ENCODE measurements at regions not wholly inside any gene's neighbourhood (a gene's known extent, or its start where the extent isn't known, plus 50 kb on each side); places are given as distances from the start of the nearest gene placed in this dataset.

- Mint-ChIP-seq H3K36me3 (ENCODE audit: unreplicated experiment) (no peaks in the 10 kb centered on the region), H3K4me1 (ENCODE audit: unreplicated experiment) (no peaks in the 10 kb centered on the region), H3K27ac (ENCODE audit: unreplicated experiment) (no peak overlapping the region), H3K27me3 (ENCODE audit: unreplicated experiment) (peaks cover 5% of the 10 kb centered on the region), H3K9me3 (ENCODE audit: unreplicated experiment) (no peaks in the 10 kb centered on the region), H3K4me3 (ENCODE audit: unreplicated experiment) (no peak overlapping the region)
- TF ChIP-seq, protein P1, sequence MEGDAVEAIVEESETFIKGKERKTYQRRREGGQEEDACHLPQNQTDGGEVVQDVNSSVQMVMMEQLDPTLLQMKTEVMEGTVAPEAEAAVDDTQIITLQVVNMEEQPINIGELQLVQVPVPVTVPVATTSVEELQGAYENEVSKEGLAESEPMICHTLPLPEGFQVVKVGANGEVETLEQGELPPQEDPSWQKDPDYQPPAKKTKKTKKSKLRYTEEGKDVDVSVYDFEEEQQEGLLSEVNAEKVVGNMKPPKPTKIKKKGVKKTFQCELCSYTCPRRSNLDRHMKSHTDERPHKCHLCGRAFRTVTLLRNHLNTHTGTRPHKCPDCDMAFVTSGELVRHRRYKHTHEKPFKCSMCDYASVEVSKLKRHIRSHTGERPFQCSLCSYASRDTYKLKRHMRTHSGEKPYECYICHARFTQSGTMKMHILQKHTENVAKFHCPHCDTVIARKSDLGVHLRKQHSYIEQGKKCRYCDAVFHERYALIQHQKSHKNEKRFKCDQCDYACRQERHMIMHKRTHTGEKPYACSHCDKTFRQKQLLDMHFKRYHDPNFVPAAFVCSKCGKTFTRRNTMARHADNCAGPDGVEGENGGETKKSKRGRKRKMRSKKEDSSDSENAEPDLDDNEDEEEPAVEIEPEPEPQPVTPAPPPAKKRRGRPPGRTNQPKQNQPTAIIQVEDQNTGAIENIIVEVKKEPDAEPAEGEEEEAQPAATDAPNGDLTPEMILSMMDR (IDR thresholded peaks at IDR 0.05), result no peak
- no peak for DNase-seq (ENCODE audit: extremely low spot score, unreplicated experiment)
Measured at GRCh38 chr6:49264496-49264895, 198.6 kb downstream of the MMUT start.

DNA sequence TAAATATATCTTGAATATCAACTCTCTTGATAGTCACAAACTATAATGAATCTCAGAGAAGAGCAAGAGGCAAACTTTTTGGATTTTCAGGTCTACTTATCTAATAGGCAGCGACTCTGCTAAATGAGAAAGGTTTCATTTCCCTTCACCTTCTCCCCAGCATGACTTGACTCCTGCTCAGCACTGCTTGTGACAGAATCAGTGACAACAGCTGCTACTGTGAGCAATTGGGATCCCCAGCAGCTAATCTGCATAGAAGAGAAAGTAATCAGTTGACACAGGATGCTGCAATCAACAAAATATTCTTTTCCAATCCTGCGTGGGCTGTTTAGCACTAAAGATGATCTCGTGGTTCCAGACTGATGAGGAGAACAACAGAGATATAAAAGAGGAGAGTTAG lies 205.5 kb downstream of the MMUT start:
- Mint-ChIP-seq H3K4me3 (ENCODE audit: unreplicated experiment) (no peak overlapping the region), H3K27me3 (ENCODE audit: unreplicated experiment) (no peaks in the 10 kb centered on the region), H3K27ac (ENCODE audit: unreplicated experiment) (no peak overlapping the region), H3K9me3 (ENCODE audit: unreplicated experiment) (no peaks in the 10 kb centered on the region), H3K36me3 (ENCODE audit: unreplicated experiment) (no peaks in the 10 kb centered on the region), H3K4me1 (ENCODE audit: unreplicated experiment) (no peaks in the 10 kb centered on the region)
- no peak for DNase-seq (ENCODE audit: extremely low spot score, unreplicated experiment)
- TF ChIP-seq, protein P1 (IDR thresholded peaks at IDR 0.05), result no peak

DNA sequence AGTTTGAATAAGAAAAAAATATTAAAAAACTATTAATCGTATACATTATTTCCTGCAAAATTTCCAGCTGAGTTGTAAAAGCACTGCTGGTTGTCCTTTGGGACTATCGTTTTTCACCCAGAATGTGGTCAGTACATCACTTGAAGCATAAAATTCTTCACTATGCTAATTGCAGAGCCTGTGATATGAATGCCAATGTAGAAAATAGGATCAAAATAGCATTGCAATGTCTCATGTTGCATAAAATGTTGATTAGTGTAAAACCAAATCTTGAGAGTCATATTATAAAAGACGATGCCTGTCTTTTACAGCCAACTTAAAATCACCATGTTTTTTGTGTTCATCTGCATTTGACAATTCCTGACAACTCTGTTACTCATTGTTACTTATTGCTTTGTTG lies 207.7 kb downstream of the MMUT start:
- H3K4me1 Mint-ChIP-seq (ENCODE audit: unreplicated experiment), result no peaks in the 10 kb centered on the region
- TF ChIP-seq, protein P1 (IDR thresholded peaks at IDR 0.05), result no peak

GRCh38 chr6:49252901-49253300 lies 210.2 kb downstream of the MMUT start:
- Mint-ChIP-seq H3K4me1 (ENCODE audit: unreplicated experiment) (no peaks in the 10 kb centered on the region), H3K27ac (ENCODE audit: unreplicated experiment) (no peak overlapping the region), H3K27me3 (ENCODE audit: unreplicated experiment) (no peaks in the 10 kb centered on the region), H3K9me3 (ENCODE audit: unreplicated experiment) (no peaks in the 10 kb centered on the region), H3K4me3 (ENCODE audit: unreplicated experiment) (no peak overlapping the region), H3K36me3 (ENCODE audit: unreplicated experiment) (no peaks in the 10 kb centered on the region)
- TF ChIP-seq, protein P1 (IDR thresholded peaks at IDR 0.05), result no peak
- DNase-seq (ENCODE audit: extremely low spot score, unreplicated experiment), result no peak

More for the DNA sequence above, 207.7 kb downstream of the MMUT start:
- Mint-ChIP-seq H3K36me3 (ENCODE audit: unreplicated experiment) (no peaks in the 10 kb centered on the region), H3K4me3 (ENCODE audit: unreplicated experiment) (no peak overlapping the region), H3K9me3 (ENCODE audit: unreplicated experiment) (no peaks in the 10 kb centered on the region), H3K27ac (ENCODE audit: unreplicated experiment) (no peak overlapping the region), H3K27me3 (ENCODE audit: unreplicated experiment) (no peaks in the 10 kb centered on the region)
- DNase-seq (ENCODE audit: extremely low spot score, unreplicated experiment), result no peak

GRCh38 chr6:49233483-49233882 lies 229.6 kb downstream of the MMUT start:
- TF ChIP-seq, protein P1 (IDR thresholded peaks at IDR 0.05), result no peak
- H3K27ac Mint-ChIP-seq (ENCODE audit: unreplicated experiment), result no peak overlapping the region
- no peaks in the 10 kb centered on the region for H3K4me1 Mint-ChIP-seq (ENCODE audit: unreplicated experiment)
- H3K27me3 Mint-ChIP-seq (ENCODE audit: unreplicated experiment), result no peaks in the 10 kb centered on the region
- H3K36me3 Mint-ChIP-seq (ENCODE audit: unreplicated experiment), result no peaks in the 10 kb centered on the region
- H3K9me3 Mint-ChIP-seq (ENCODE audit: unreplicated experiment), result peaks cover 14% of the 10 kb centered on the region
- no peak overlapping the region for H3K4me3 Mint-ChIP-seq (ENCODE audit: unreplicated experiment)
- no peak for DNase-seq (ENCODE audit: extremely low spot score, unreplicated experiment)
